IgD-negative memory B cell (primary cell): ENCODE measurements at regions not wholly inside any gene's neighbourhood (a gene's known extent, or its start where the extent isn't known, plus 50 kb on each side); places are given as distances from the start of the nearest gene placed in this dataset.
"Not testable (repeated sequence)": the region's sequence is repeated elsewhere in the genome, so short reads cannot be mapped to it uniquely, and the experiment has no call there.

Experiments
- H3K27ac Mint-ChIP-seq, 3 donors: one replicate each; pipeline ENCODE4 v1.8.0; 2020 to 2022; ENCODE audit warnings: mild to moderate bottlenecking in 3 of 3, mixed read lengths in 3 of 3, moderate library complexity in 1 of 3
- H3K27me3 Mint-ChIP-seq: one replicate; pipeline ENCODE4 v1.8.0; 2021; ENCODE audit warnings: mixed read lengths
- H3K36me3 Mint-ChIP-seq: one replicate; pipeline ENCODE4 v1.8.0; 2020; ENCODE audit warnings: mild to moderate bottlenecking, mixed read lengths
- H3K4me1 Mint-ChIP-seq, 3 donors: one replicate each; pipeline ENCODE4 v1.8.0; 2020 to 2022; ENCODE audit warnings: mixed read lengths in 3 of 3, mild to moderate bottlenecking in 1 of 3
- H3K4me3 Mint-ChIP-seq, 4 donors: one replicate each; pipeline ENCODE4 v1.8.0; 2020 to 2022; ENCODE audit warnings: mild to moderate bottlenecking in 4 of 4, mixed read lengths in 4 of 4, moderate library complexity in 3 of 4
- H3K9me3 Mint-ChIP-seq, 3 donors: one replicate each; pipeline ENCODE4 v1.8.0; 2020 to 2021; ENCODE audit warnings: mixed read lengths in 3 of 3, mild to moderate bottlenecking in 1 of 3

- Mint-ChIP-seq H3K27ac (no peak overlapping the region), H3K27me3 (no peaks in the 10 kb centered on the region), H3K9me3 (peaks cover 2 to 8% (median 3%) of the 10 kb centered on the region in 3 donors), H3K36me3 (no peaks in the 10 kb centered on the region), H3K4me1 (no peaks in the 10 kb centered on the region), H3K4me3 (no peak overlapping the region)
These were observed 985.6 kb upstream of the PCDH7 start for GRCh38 chr4:29734343-29735213.

GRCh38 chr4:29756966-29757365, 963.2 kb upstream of the PCDH7 start:
- Mint-ChIP-seq H3K4me1 (no peaks in the 10 kb centered on the region), H3K36me3 (no peaks in the 10 kb centered on the region), H3K27me3 (no peaks in the 10 kb centered on the region), H3K4me3 (no peak overlapping the region), H3K27ac (no peak overlapping the region), H3K9me3 (peaks cover 2 to 9% (median 3%) of the 10 kb centered on the region in 3 donors)

- Mint-ChIP-seq H3K27ac (no peak overlapping the region), H3K36me3 (no peaks in the 10 kb centered on the region), H3K9me3 (peaks cover 3 to 6% (median 4%) of the 10 kb centered on the region in 3 donors), H3K4me3 (no peak overlapping the region), H3K4me1 (no peaks in the 10 kb centered on the region), H3K27me3 (no peaks in the 10 kb centered on the region)
These were observed 958.0 kb upstream of the PCDH7 start for GRCh38 chr4:29762151-29762550.

- Mint-ChIP-seq H3K27ac (no peak overlapping the region), H3K4me3 (no peak overlapping the region), H3K36me3 (no peaks in the 10 kb centered on the region), H3K9me3 (peaks cover 2 to 22% (median 10%) of the 10 kb centered on the region in 3 donors), H3K27me3 (no peaks in the 10 kb centered on the region), H3K4me1 (peaks cover 0 to 2% (median 0%) of the 10 kb centered on the region in 3 donors)
These were observed 949.5 kb upstream of the PCDH7 start for GRCh38 chr4:29770627-29771026.

- H3K27ac Mint-ChIP-seq, H3K27me3 Mint-ChIP-seq, H3K4me3 Mint-ChIP-seq, H3K4me1 Mint-ChIP-seq, H3K36me3 Mint-ChIP-seq: not testable (repeated sequence)
- peaks cover 8 to 22% (median 13%) of the 10 kb centered on the region in 3 donors for H3K9me3 Mint-ChIP-seq
These were observed 932.0 kb upstream of the PCDH7 start for GRCh38 chr4:29788123-29788522.

GRCh38 chr4:29805245-29805644, 914.9 kb upstream of the PCDH7 start:
- Mint-ChIP-seq H3K4me1 (no peaks in the 10 kb centered on the region), H3K4me3 (no peak overlapping the region), H3K27me3 (no peaks in the 10 kb centered on the region), H3K27ac (no peak overlapping the region), H3K36me3 (no peaks in the 10 kb centered on the region), H3K9me3 (peaks cover 4 to 12% (median 5%) of the 10 kb centered on the region in 3 donors)

- no peak overlapping the region for H3K27ac Mint-ChIP-seq
- peaks cover 4 to 12% (median 6%) of the 10 kb centered on the region in 3 donors for H3K9me3 Mint-ChIP-seq
- H3K27me3 Mint-ChIP-seq, result no peaks in the 10 kb centered on the region
- H3K4me3 Mint-ChIP-seq, result no peak overlapping the region
- H3K36me3 Mint-ChIP-seq, result no peaks in the 10 kb centered on the region
- H3K4me1 Mint-ChIP-seq, result no peaks in the 10 kb centered on the region
These were observed 914.2 kb upstream of the PCDH7 start for GRCh38 chr4:29805916-29806480.

GRCh38 chr4:29817961-29818360, 902.2 kb upstream of the PCDH7 start:
- H3K9me3 Mint-ChIP-seq, result peaks cover 0 to 9% (median 2%) of the 10 kb centered on the region in 3 donors
- H3K27ac Mint-ChIP-seq, result no peak overlapping the region
- peaks cover 2% of the 10 kb centered on the region for H3K36me3 Mint-ChIP-seq
- no peaks in the 10 kb centered on the region for H3K27me3 Mint-ChIP-seq
- no peak overlapping the region for H3K4me3 Mint-ChIP-seq
- no peaks in the 10 kb centered on the region for H3K4me1 Mint-ChIP-seq

GRCh38 chr4:29829067-29829466, 891.1 kb upstream of the PCDH7 start:
- Mint-ChIP-seq H3K4me3 (no peak overlapping the region), H3K27ac (no peak overlapping the region), H3K27me3 (no peaks in the 10 kb centered on the region), H3K9me3 (peaks cover 0 to 6% (median 2%) of the 10 kb centered on the region in 3 donors), H3K4me1 (no peaks in the 10 kb centered on the region), H3K36me3 (no peaks in the 10 kb centered on the region)

- Mint-ChIP-seq H3K9me3 (peaks cover 1 to 5% (median 2%) of the 10 kb centered on the region in 3 donors), H3K4me3 (no peak overlapping the region), H3K27ac (no peak overlapping the region), H3K36me3 (no peaks in the 10 kb centered on the region), H3K4me1 (no peaks in the 10 kb centered on the region), H3K27me3 (no peaks in the 10 kb centered on the region)
These were observed 867.6 kb upstream of the PCDH7 start for GRCh38 chr4:29852537-29852936.

GRCh38 chr4:29853833-29854232, 866.3 kb upstream of the PCDH7 start:
- H3K4me3 Mint-ChIP-seq, result no peak overlapping the region
- H3K27me3 Mint-ChIP-seq, result no peaks in the 10 kb centered on the region
- H3K9me3 Mint-ChIP-seq, result peaks cover 1 to 12% (median 3%) of the 10 kb centered on the region in 3 donors
- no peaks in the 10 kb centered on the region for H3K4me1 Mint-ChIP-seq
- H3K27ac Mint-ChIP-seq, result no peak overlapping the region
- H3K36me3 Mint-ChIP-seq, result no peaks in the 10 kb centered on the region

- H3K4me1 Mint-ChIP-seq, result no peaks in the 10 kb centered on the region
- peaks cover 2 to 28% (median 5%) of the 10 kb centered on the region in 3 donors for H3K9me3 Mint-ChIP-seq
- no peak overlapping the region for H3K4me3 Mint-ChIP-seq
- no peak overlapping the region for H3K27ac Mint-ChIP-seq
- no peaks in the 10 kb centered on the region for H3K36me3 Mint-ChIP-seq
- H3K27me3 Mint-ChIP-seq, result no peaks in the 10 kb centered on the region
These were observed 858.9 kb upstream of the PCDH7 start for GRCh38 chr4:29861307-29861706.

- no peaks in the 10 kb centered on the region for H3K27me3 Mint-ChIP-seq
- H3K27ac Mint-ChIP-seq, result no peak overlapping the region
- no peak overlapping the region for H3K4me3 Mint-ChIP-seq
- peaks cover 3 to 17% (median 5%) of the 10 kb centered on the region in 3 donors for H3K9me3 Mint-ChIP-seq
- H3K4me1 Mint-ChIP-seq, result no peaks in the 10 kb centered on the region
- H3K36me3 Mint-ChIP-seq, result peaks cover 1% of the 10 kb centered on the region
These were observed 852.8 kb upstream of the PCDH7 start for GRCh38 chr4:29867412-29867811.

GRCh38 chr4:29900336-29900735, 819.8 kb upstream of the PCDH7 start:
- H3K27me3 Mint-ChIP-seq, result no peaks in the 10 kb centered on the region
- H3K9me3 Mint-ChIP-seq, result peaks cover 0 to 9% (median under 1%) of the 10 kb centered on the region in 3 donors
- no peak overlapping the region for H3K27ac Mint-ChIP-seq
- H3K36me3 Mint-ChIP-seq, result no peaks in the 10 kb centered on the region
- no peaks in the 10 kb centered on the region for H3K4me1 Mint-ChIP-seq
- no peak overlapping the region for H3K4me3 Mint-ChIP-seq

GRCh38 chr4:29908276-29908675, 811.9 kb upstream of the PCDH7 start:
- H3K36me3 Mint-ChIP-seq, result no peaks in the 10 kb centered on the region
- no peak overlapping the region for H3K4me3 Mint-ChIP-seq
- no peaks in the 10 kb centered on the region for H3K27me3 Mint-ChIP-seq
- H3K27ac Mint-ChIP-seq, result no peak overlapping the region
- H3K9me3 Mint-ChIP-seq, result peaks cover 0 to 13% (median 6%) of the 10 kb centered on the region in 3 donors
- H3K4me1 Mint-ChIP-seq, result no peaks in the 10 kb centered on the region

- Mint-ChIP-seq H3K4me3 (no peak overlapping the region), H3K27me3 (no peaks in the 10 kb centered on the region), H3K36me3 (no peaks in the 10 kb centered on the region), H3K9me3 (peaks cover 1 to 16% (median 4%) of the 10 kb centered on the region in 3 donors), H3K27ac (no peak overlapping the region), H3K4me1 (no peaks in the 10 kb centered on the region)
These were observed 792.3 kb upstream of the PCDH7 start for GRCh38 chr4:29927895-29928294.
